ENCODE measurements at regions not wholly inside any gene's neighbourhood (a gene's known extent, or its start where the extent isn't known, plus 50 kb on each side); places are given as distances from the start of the nearest gene placed in this dataset.
"Not testable (repeated sequence)": the region's sequence is repeated elsewhere in the genome, so short reads cannot be mapped to it uniquely, and the experiment has no call there.

- DNase-seq = no peak
Observed at GRCh38 chr1:233722212-233722979, 108.5 kb downstream of the KCNK1 start.

GRCh38 chr1:233723387-233723786 lies 109.5 kb downstream of the KCNK1 start:
- no peak for DNase-seq

- DNase-seq = not testable (repeated sequence)
Observed at GRCh38 chr1:233724131-233724631, 110.3 kb downstream of the KCNK1 start.

DNA sequence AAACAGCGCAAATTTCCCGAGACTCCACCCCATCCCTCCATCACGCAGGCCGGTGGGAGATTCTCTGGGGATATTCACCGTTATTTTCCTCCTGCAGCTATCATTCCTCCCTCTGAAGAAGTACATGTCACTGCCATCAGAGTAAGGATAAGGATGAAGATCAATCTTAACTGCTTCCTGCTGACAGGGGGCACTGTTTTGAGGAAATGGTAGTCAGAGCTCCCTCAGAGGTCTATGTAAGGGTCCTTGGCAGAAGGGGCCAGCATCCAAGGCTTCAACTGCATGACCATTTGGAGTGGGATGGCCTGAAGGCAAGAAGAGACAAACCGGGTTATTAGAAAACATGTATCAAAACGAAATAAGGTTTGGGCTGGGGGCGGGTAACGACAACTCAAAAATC lies 111.5 kb downstream of the KCNK1 start:
- no peak for DNase-seq

- DNase-seq = no peak
Observed at GRCh38 chr1:233728721-233729120, 114.8 kb downstream of the KCNK1 start.

- DNase-seq = no peak
Observed at GRCh38 chr1:233730380-233730779, 116.5 kb downstream of the KCNK1 start.

DNA sequence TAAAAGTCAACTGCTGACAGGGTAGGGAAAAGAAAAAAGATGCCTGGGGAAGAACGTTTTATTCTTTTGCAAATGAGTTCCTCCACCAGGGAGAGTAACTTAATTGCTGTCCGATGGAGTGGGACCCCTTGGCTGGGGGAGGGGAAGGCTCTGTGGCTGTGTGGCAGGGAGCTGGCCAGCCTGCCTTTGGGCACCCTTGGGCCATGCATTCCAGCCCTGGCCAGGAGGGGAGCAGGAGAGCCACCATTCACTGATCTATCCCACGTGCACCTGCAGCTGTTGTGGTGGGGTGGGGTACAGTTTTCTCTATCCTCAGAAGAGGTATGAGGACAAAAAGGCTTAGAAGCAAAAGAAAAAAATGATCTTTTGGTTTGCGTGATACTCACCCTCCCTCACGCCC lies 116.9 kb downstream of the KCNK1 start:
- no peak for DNase-seq

GRCh38 chr1:233732206-233732605 lies 118.3 kb downstream of the KCNK1 start:
- no peak for DNase-seq

DNA sequence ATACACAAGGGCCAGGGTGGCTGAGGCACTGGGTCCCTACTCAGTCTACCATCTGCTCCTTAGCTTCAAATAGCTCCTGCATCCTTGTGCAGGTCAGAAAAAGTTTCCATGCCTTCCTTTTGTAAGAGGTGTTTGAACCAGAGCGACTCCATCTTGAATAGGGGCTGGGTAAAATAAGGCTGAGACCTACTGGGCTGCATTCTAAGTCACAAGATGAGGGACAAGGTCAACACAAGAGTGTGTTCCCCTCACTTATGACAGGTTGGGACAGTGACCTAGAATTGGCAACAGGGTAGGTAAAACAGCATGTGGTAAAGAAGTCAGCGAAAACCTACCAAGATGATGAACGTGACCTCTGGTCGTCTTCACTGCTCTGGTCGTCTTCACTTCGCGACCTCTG lies 120.5 kb downstream of the KCNK1 start:
- DNase-seq = no peak

DNA sequence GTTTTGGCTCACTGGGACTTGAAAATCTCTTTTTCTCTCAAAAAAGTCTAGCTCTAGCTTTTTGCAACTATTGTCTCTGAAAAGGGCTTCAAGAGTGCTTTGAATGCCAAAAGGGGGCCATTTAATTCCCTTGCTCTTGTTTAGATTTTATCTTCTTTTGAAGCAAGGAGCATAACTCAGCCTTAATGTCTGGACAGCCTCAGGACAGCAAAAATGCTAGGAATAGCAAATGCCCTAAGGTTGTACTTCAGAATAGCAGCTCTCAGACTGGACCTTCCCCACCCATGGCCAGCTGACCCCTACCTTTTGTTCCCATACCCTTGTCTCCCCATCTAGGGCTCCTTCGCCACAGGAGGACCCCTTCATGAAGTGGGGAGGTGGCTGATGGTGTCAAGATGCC lies 121.4 kb downstream of the KCNK1 start:
- no peak for DNase-seq

GRCh38 chr1:233735847-233736246 lies 121.9 kb downstream of the KCNK1 start:
- no peak for DNase-seq

DNA sequence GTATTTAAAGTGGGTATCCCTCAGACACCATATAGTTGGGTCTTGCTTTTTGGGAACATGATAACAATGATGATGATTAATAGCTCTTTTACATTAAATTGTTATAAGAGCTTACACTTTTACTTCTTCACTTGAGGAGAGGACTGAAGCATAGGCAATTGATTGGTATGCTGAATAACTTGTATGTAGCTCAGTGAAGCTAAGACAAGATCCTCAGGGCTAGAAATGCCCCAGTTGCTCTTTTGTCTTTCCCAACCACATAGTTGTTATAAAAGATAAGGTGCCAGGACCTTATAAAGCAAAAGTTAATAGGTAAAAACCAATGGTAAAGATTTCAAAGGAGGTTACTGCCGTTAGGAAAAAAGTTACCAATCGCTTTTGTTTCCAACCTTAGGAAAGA lies 123.4 kb downstream of the KCNK1 start:
- DNase-seq = no peak

DNA sequence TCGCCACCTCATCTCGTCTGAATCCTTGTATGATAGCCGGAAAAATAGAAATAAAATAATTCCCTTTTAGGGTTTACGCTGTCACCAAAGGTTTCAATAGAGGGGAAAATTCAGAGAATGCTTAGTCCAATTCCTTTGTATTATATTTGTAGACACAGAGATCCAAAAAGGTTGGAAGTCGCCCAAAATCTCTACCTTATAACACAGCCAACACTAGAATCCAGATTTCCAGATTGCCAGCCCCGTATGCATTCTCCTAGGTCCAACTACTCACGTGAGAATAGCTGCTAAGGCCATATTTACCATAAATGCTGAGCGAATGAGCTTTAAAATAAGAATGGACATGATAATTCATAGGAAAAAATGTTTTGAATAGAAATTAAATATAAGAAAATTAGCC lies 124.5 kb downstream of the KCNK1 start:
- no peak for DNase-seq

- DNase-seq = no peak
Observed at GRCh38 chr1:233738850-233739249, 124.9 kb downstream of the KCNK1 start.

DNA sequence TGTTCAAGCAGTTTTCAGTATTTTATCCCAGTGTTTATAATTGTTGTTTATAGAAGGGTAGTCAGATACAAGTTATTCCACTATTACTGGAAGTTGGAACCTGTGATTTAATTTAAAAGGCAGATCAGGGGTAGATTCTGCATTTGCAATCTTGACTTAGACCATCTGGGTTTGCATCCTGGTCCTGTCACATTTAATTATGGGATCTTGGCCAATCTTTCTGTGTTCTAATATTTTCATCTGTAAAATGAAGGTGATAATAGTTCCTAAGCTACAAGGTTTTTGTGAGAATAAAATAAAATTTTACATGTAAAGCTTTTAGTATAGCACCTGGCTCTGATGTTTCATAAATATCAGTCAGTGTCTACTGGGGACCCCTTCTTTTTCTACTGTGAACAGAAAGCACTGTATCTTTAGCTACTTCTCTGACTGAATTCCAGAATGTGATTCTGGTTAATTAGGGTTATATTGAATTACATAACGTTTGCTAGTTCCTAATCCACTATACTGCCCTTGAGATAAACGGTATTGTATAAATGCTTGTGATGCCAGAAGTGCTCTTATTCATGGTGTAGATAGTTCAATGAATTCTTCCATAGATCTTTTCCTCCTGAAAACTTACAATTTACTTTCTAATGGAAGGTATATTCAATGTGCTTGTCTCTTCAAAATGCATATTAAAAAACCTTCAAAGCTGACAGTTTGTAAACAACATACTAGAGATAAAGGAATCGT lies 131.0 kb downstream of the KCNK1 start:
- DNase-seq = no peak

DNA sequence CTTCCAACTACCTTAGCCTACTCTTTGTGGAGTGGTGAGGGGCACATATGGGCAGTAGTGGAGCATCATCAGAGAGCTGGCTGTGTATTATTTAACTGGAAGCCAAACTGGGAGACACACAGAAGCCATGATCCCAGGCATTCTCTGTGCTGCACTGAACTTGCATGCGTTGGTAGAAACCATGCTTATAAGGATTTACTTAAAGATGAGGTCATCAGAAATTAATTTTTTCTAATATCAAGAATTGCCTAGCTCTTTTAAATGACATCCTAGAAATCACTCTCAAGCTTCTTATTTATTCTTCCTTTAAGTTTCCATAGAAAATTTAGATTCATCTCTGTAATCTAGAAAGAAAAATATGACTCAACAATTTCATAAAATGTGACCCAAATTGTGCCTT lies 136.2 kb downstream of the KCNK1 start:
- no peak for DNase-seq

DNA sequence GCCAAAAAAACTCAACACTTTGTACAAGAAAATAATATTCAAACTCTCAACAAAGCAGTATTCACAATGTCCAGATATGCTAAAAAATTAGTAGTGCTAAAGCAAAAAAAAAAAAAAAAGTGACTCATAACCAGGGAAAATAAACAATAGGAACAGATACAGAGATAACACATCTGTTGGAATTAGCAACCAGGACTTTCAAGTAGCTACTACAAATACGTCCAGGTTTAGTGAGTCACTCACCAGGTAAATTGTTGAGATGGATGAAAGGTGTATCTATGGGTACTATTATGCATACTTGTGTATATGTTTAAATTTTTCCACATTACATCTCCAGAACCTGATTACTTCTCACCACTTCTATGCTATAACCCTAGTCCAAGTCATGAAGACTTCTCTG lies 144.8 kb upstream of the SLC35F3 start:
- no peak for DNase-seq

DNA sequence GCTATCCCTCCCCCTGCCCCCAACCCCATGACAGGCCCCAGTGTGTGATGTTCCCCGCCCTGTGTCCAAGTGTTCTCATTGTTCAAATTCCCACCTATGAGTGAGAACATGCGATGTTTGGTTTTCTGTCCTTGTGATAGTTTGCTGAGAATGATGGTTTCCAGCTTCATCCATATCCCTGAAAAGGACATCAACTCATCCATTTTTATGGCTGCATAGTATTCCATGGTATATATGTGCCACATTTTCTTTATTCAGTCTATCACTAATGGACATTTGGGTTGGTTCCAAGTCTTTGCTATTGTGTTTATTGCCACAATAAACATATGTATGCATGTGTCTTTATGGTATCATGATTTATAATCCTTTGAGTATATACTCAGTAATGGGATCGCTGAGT lies 140.2 kb upstream of the SLC35F3 start:
- DNase-seq = not testable (repeated sequence)

- no peak for DNase-seq
Observed at GRCh38 chr1:233777566-233777965, 126.9 kb upstream of the SLC35F3 start.

GRCh38 chr1:233780049-233780448 lies 124.4 kb upstream of the SLC35F3 start:
- no peak for DNase-seq

- DNase-seq = no peak
Observed at GRCh38 chr1:233782937-233783586, 121.4 kb upstream of the SLC35F3 start.

DNA sequence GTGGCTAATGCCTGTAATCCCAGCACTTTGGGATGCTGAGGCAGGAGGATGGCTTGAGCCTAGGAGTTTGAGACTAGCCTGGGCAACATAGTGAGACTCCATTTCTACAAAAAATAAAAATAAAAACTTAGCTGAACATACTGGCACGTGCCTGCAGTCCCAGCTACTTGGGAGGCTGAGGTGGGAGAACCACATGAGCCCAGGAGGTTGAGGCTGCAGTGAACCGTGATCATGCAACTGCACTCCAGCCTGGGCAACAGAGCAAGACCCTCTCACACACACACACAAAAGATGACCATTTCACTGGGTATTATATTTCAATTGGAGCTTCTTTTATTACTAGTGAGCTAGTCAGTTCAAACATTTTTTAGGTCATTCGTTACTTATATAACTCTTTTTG lies 116.9 kb upstream of the SLC35F3 start:
- no peak for DNase-seq

DNA sequence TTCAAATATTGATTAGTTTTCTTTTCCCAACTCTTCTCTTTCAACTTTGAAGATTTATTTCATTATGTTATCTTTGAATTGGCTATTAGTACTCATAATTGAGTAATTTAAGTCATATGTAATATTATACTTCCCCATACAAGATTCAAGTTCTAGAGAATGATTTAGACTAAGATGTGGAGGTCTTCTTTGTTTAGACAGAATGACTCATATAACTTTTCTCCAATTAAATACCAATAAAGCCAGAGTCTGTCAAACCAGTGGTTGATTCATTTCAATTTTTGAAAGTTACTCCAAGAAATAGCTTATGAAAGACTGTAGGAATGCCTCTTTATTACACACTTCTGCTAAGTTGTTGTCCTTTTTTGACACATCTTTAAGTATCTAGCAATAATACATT lies 115.8 kb upstream of the SLC35F3 start:
- DNase-seq = no peak

GRCh38 chr1:233790121-233790520 lies 114.4 kb upstream of the SLC35F3 start:
- no peak for DNase-seq

All from stimulated activated CD4-positive, alpha-beta T cell treated with anti-CD3 and anti-CD28 coated beads, Interleukin-4, amount 100 ng/mL, for 24 hours (primary cell).